Panc1 (cell line): ENCODE measurements at regions not wholly inside any gene's neighbourhood (a gene's known extent, or its start where the extent isn't known, plus 50 kb on each side); places are given as distances from the start of the nearest gene placed in this dataset.

Source experiments
- ATAC-seq: fragments of 200-7000 bp; cut with Tn5 transposase; 2 replicates; pipeline ENCODE4 v1.9.1; 2020; ENCODE audit warnings: mild to moderate bottlenecking, moderate library complexity
- BruUV-seq: library from RNA; stranded (reverse); fragments of 400-500 nt; replicated peaks from 2 replicates; lab custom pipeline; 2021; lab: Mats Ljungman, UMichigan
- CTCF ChIA-PET: fragments of 300-600 bp; sonication (Branson Sonifier 250); formaldehyde crosslinking; loops from one replicate; lab custom pipeline; 2022; ENCODE audit warnings: antibody characterized with exemption; lab: Charles Lee
- POLR2A ChIA-PET: fragments of 300-600 bp; sonication (Branson Sonifier 250); formaldehyde crosslinking; loops from one replicate; lab custom pipeline; 2022; ENCODE audit warnings: antibody characterized with exemption; lab: Charles Lee
- DNase-seq: peaks from one replicate; pipeline ENCODE4 v3.0.0-alpha.2; 2010; ENCODE audit warnings: low read depth, low spot score
- H3K27ac ChIP-seq: 2 replicates; pipeline ENCODE4 v1.5.1; 2011; ENCODE audit warnings: mild to moderate bottlenecking, low read length, inconsistent platforms
- H3K27me3 ChIP-seq: fragments of 200-500 bp; sonication (Bioruptor generic); 2 replicates; pipeline ENCODE4 v1.6.0; 2014; ENCODE audit warnings: low read length, inconsistent platforms; ENCODE audit not compliant: control insufficient read depth, insufficient read depth
- H3K36me3 ChIP-seq: fragments of 200-500 bp; sonication (Bioruptor generic); 2 replicates; pipeline ENCODE4 v1.5.1; 2014; ENCODE audit warnings: inconsistent platforms, mild to moderate bottlenecking, low read length, moderate library complexity; ENCODE audit not compliant: control insufficient read depth, insufficient read depth
- H3K4me1 ChIP-seq: 2 replicates; pipeline ENCODE4 v1.5.1; 2011; ENCODE audit warnings: inconsistent platforms, mild to moderate bottlenecking, low read length, moderate library complexity; ENCODE audit not compliant: control insufficient read depth, insufficient read depth
- H3K4me3 ChIP-seq, 2 experiments: 2 replicates each; pipeline ENCODE4 v1.5.1; 2011 to 2012; ENCODE audit warnings: low read depth in 2 of 2, low read length in 2 of 2, mild to moderate bottlenecking in 2 of 2, inconsistent platforms in 1 of 2, moderate library complexity in 1 of 2
- H3K9me3 ChIP-seq: fragments of 200-500 bp; sonication (Bioruptor generic); 2 replicates; pipeline ENCODE4 v1.5.1; 2014; ENCODE audit warnings: low read depth, mild to moderate bottlenecking, inconsistent platforms, low read length, moderate library complexity; ENCODE audit not compliant: control insufficient read depth, insufficient read depth
- POLR2AphosphoS5 ChIP-seq: IDR thresholded peaks from 2 replicates; pipeline ENCODE4 v1.6.1; 2012; ENCODE audit warnings: mild to moderate bottlenecking, low read depth, low read length, moderate library complexity
- REST ChIP-seq, 2 experiments: IDR thresholded peaks; 2 replicates each; pipeline ENCODE4 v1.6.1; 2011 to 2012; ENCODE audit warnings: low read depth in 2 of 2, control low read depth in 1 of 2, low read length in 1 of 2, mild to moderate bottlenecking in 1 of 2, moderate library complexity in 1 of 2; ENCODE audit not compliant: insufficient read depth in 1 of 2
- SIN3A ChIP-seq: IDR thresholded peaks from 2 replicates; pipeline ENCODE4 v1.6.1; 2012; ENCODE audit warnings: low read depth, mild to moderate bottlenecking, low read length, moderate library complexity, borderline replicate concordance; ENCODE audit not compliant: insufficient read depth
- TCF7L2 ChIP-seq: IDR thresholded peaks from 2 replicates; pipeline ENCODE4 v1.6.1; 2011; ENCODE audit warnings: mild to moderate bottlenecking, low read depth, low read length, inconsistent platforms
- in situ Hi-C: cut with HindIII; loops from 2 replicates; pipeline ENCODE4 v1.10.0; 2016; ENCODE audit warnings: low sequenced_read_pairs, low pct_unique_long_range_greater_than_20kb
- intact Hi-C: fragments of 100-400 bp; cut with micrococcal nuclease; formaldehyde crosslinking; loops from one replicate; pipeline ENCODE4 v1.10.0; 2022; ENCODE audit not compliant: unreplicated experiment
- TF ChIP-seq, protein P1 (sequence below): fragments of 450-650 bp; IDR thresholded peaks from 2 replicates; pipeline ENCODE4 v1.5.1; 2017; ENCODE audit warnings: mild to moderate bottlenecking

DNA sequence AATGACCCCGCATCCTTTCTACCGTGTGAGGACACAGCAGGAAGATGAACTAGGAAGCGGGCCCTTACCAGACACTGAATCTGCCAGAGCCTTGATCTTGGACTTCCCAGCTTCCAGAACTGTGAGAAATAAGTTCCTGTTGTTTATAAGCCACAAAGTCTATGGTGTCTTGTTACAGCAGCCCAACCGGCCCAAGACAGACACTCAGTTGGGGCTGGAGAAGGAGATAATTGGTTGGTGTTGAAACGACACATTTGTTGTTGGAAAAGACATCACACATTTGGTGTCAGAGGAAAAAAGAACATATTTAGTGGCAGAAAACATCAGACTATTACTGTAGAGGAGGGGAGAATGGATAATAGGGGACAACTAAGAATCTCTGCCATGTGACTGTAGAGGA lies 122.3 kb upstream of the SEC14L1 start:
- POLR2A ChIA-PET = no interaction called here
- in situ Hi-C loops = no loop called here

DNA sequence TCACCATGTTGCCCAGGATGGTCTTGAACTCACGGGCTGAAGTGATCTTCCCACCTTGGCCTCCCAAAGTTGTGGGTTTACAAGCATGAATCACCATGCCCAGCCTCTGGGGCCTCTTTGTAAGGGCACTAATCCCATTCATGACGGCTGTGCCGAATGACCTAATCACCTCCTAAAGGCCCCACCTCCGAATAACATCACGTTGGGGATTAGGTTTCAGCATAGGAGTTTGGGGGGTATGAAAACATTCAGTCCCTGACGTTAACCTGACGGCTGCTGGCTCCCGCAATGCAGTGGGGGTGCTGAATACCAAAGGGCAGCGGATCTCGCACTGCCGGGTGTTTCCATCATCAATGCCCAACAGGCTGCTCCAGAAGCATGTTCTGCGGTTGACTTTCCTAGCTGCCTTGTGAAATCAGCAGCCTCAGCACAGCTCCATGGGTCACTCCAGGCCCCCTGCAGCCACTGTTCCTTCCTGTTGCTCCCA lies 120.8 kb upstream of the SEC14L1 start:
- in situ Hi-C loops = no loop called here

More for the DNA sequence above, 122.3 kb upstream of the SEC14L1 start:
- Histone ChIP-seq H3K9me3 (no peaks in the 10 kb centered on the region), H3K27ac (no peak overlapping the region), H3K4me3 (no peak overlapping the region), H3K27me3 (no peaks in the 10 kb centered on the region), H3K4me1 (no peaks in the 10 kb centered on the region), H3K36me3 (no peaks in the 10 kb centered on the region)
- intact Hi-C loops = no loop called here
- ATAC-seq (no peak), DNase-seq (no peak)
- CTCF ChIA-PET = no interaction called here
- TF ChIP-seq, protein P1, sequence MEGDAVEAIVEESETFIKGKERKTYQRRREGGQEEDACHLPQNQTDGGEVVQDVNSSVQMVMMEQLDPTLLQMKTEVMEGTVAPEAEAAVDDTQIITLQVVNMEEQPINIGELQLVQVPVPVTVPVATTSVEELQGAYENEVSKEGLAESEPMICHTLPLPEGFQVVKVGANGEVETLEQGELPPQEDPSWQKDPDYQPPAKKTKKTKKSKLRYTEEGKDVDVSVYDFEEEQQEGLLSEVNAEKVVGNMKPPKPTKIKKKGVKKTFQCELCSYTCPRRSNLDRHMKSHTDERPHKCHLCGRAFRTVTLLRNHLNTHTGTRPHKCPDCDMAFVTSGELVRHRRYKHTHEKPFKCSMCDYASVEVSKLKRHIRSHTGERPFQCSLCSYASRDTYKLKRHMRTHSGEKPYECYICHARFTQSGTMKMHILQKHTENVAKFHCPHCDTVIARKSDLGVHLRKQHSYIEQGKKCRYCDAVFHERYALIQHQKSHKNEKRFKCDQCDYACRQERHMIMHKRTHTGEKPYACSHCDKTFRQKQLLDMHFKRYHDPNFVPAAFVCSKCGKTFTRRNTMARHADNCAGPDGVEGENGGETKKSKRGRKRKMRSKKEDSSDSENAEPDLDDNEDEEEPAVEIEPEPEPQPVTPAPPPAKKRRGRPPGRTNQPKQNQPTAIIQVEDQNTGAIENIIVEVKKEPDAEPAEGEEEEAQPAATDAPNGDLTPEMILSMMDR = no peak
- TF ChIP-seq SIN3A (no peak), TCF7L2 (no peak), POLR2AphosphoS5 (no peak), REST (IDR thresholded peaks at IDR 0.05; ENCODE audit: insufficient read depth in 1 of 2, low read depth in 2 of 2, low read length in 1 of 2) (no peak)
- BruUV-seq = no TSS peak

More for the DNA sequence above, 120.8 kb upstream of the SEC14L1 start:
- Histone ChIP-seq H3K4me1 (no peaks in the 10 kb centered on the region), H3K9me3 (no peaks in the 10 kb centered on the region), H3K27ac (no peak overlapping the region), H3K4me3 (no peak overlapping the region), H3K36me3 (no peaks in the 10 kb centered on the region), H3K27me3 (no peaks in the 10 kb centered on the region)
- CTCF ChIA-PET = no interaction called here
- BruUV-seq = no TSS peak
- intact Hi-C loops = no loop called here
- ATAC-seq (no peak), DNase-seq (no peak)
- TF ChIP-seq TCF7L2 = no peak
- TF ChIP-seq REST (IDR thresholded peaks at IDR 0.05; ENCODE audit: insufficient read depth in 1 of 2, low read depth in 2 of 2, low read length in 1 of 2) = no peak
- no peak for TF ChIP-seq POLR2AphosphoS5
- TF ChIP-seq, protein P1 = no peak
- no peak for TF ChIP-seq SIN3A
- POLR2A ChIA-PET = no interaction called here
